ENCODE measurements at regions not wholly inside any gene's neighbourhood (a gene's known extent, or its start where the extent isn't known, plus 50 kb on each side); places are given as distances from the start of the nearest gene placed in this dataset.

DNA sequence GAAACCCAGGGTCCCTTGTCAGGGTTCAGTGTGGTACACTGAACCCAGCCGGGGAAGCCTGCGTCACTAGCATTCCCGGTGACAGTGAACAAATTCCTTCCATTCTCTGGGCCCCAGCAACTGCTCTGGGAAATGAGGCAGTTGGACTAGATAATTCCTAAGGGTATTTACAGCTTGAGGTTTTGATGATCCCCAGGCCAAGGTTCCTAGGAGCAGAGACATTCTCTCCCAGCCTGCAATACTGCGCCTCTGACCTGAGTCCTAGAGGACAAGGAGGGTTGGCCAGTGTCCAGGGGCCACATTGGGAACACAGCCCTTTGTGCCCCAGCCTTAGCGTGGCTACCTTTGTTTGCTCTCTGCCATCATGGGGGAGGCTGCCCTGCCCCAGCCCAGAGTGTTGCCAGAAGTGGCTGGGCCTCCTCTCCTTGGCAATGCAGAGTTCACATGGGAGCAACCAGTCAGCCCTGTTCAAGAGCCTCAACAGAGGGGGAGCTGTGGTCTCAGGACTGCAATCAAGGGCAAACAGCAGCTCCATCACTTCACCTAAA is 178.2 kb downstream of the SEC61B start:
- DNase-seq (ENCODE audit: low read depth), result no peak

DNA sequence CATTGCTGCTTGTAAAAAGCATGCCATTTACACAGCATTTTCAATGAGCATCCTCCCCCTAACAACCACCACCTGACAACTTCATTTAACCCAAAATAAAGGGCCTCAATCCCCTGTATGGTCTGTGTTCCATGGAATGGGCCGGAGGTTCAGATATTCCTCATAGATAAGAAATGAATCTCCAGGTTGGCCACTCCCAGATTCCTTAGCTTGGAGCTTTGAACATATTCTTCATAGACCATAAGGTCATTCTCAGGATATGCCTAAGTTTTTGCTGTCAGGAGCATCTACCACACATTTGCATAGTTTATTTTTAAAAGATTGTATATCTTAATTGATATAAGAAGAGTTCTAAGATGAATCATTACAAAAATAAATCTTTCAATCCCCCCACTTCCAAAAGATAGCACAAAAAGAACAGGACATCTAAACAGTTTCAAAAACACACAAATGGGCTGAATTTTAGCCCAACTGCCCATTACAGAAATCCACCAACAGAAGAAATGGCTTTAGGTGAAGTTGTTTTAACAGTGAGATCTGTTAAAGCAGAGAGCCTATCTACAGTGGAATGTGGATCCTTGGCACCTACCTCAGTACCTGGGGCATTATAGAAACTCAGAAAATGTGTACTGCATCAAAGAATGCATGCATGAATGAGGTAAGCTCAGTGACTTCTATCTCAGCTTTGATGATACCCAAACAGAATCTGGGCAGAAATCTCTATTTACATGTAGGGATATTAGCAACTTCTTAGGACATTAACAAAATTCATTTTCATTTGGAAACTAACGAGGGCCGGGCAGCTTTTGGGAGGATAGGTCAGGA is 179.8 kb downstream of the SEC61B start:
- no peak for DNase-seq (ENCODE audit: low read depth)

DNA sequence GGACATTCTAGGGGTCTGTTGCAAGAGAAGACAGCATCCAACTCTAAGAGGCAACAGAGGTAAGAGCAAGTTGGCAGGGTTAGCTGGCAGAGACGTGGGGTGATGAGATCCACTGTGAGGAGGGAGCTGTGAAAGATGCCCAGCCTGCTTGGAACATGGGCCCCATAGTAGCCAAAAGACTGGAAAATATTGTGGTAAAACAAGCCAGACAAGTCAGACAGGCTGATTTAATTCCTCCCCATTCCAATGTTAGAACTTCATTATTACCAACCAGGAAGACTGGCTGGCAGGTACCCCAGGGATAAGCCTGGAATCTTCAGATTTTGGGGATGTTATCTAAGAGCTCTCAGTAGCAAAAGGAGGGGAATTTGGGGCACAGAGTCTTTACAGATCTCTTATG is 181.3 kb downstream of the SEC61B start:
- DNase-seq (ENCODE audit: low read depth), result no peak

DNA sequence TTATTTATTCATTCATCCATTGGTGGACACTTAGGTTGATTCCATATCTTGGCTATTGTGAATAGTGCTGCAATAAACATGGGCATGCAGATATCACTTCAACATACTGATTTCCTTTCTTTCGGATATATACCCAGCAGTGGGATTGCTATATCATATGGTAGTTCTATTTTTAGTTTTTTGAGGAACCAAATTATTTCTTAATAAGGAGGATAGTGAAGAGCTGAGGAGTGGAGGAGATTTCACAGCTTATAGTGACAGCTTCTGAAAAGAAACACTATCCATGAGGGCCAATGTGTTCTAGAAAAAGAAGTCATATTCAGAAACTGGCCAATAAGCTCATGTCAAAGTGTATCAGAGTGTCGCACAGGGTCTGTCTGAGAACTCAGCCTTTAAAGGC is 183.3 kb downstream of the SEC61B start:
- DNase-seq (ENCODE audit: low read depth), result no peak

DNA sequence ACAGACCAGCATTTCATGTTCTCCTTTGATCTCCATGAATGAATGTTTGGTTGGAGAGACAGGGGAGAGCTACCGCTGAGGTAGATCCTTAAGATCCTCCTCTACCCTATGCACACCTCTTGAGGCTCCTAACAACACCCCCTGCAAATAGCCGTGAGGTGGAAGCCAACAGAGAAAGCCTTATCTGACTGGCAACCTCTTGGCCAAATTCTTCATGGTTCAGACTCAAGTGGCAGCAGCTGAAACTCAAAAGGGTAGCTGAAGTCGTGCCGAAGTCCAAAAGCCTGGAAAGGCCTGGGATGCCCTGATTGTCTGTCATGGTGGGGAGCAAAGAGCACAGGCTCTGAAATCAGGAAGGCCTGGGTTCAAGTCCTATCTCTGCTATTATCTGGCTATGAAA is 184.9 kb downstream of the SEC61B start:
- no peak for DNase-seq (ENCODE audit: low read depth)

DNA sequence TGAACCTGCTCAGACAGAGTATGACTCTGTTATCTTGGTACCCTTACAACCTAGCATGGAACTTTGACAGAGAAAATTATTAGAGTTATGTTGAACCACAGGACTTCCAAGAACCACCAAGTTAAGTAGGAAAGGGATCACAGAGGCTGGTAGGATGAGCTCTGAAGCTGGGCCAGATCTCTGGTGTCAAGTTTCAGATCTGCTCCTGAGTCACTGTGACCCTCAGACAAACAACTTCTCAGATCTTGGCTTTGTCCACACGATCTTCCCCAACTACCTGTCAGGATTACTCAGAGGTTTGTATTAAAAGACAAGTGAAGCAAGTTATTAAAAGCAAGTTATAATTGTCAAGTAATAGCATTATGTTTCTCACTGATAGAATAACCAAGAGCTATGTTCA is 189.0 kb downstream of the SEC61B start:
- DNase-seq (ENCODE audit: low read depth), result no peak

DNA sequence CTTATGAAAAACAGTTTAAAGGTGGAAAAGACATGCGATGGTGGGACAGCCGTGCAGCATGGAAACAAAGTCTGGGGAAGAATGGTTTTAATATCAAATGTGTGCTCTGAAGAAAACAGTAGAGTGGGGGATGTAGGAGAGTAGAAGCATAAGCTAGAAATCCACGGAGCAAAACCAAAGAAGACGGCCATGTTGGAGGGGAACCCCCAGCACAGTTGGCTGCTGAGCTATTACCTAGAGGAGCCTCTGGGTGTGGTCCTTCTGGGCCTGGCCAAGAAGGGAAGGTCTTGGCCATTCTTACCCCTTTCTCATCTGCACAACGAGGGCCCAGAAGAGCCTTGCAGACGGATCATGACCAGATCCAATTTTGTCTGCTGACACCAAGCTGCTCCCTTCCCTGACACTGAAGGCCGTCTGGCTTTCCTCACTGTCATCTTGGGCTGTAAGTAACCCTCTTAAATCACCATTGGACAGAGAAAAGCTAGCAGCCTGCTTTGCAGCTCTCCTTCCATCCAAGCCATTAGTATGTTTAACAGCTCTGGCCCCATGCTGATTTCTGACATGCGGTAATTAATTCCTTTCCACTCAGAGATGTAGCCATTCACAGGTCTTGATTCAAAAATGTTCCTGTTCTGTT is 189.5 kb downstream of the SEC61B start:
- no peak for DNase-seq (ENCODE audit: low read depth)

DNA sequence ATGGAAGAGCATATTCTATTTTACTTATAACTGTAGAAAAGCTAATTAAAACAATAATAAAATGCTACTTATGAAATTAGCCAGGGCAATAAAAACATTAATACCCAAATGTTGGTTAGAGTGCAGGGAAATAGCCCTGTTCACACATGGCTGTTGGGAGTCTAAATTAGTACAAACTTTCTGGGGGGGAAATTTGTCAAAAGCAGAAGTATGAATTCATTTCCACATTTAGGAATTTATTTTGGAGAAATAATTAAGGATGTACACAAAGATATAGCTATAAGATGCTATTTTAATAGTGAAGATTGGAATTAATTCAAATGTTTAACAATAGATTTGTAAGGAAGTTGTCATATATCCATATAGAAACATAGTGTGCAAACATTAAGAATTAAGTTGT is 190.5 kb downstream of the SEC61B start:
- DNase-seq (ENCODE audit: low read depth), result no peak

DNA sequence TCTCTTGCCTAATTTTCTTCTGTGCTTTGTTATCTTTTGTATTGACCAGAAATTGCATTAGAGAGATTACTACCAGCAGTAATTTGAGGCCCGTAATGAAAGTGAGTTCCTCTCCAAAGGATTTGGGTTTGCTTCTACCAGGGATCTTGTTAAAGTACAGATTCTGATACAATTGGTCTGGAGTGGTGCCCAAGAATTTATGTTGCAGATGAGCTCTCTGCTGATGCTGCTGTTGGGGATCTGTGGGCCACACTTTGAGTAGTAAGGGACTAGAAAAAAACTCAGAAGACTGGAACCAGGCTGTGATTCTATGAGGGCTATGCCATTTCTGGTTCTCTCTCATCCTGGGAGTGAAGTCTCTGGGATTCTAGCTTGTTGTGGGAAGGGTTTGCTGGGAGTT is 192.2 kb downstream of the SEC61B start:
- DNase-seq (ENCODE audit: low read depth), result no peak

DNA sequence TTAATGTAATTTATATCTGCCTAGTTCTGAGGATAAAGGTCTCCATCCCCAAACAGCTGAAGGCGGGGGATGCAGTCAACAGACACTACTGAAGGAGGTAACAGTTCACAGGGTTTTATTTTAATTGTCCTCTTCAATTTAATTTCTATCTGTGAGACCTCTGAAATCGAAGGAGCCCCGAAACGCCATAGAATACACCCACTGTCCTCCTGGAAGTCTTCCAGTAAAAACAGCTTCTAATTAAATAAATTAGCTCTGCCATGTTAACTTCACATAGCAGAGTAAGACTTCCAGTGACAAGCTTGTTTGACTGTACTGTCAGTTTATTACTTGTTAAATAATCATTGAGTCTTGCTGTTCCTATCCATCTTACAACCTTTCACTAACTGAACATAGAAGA is 193.5 kb downstream of the SEC61B start:
- no peak for DNase-seq (ENCODE audit: low read depth)

DNA sequence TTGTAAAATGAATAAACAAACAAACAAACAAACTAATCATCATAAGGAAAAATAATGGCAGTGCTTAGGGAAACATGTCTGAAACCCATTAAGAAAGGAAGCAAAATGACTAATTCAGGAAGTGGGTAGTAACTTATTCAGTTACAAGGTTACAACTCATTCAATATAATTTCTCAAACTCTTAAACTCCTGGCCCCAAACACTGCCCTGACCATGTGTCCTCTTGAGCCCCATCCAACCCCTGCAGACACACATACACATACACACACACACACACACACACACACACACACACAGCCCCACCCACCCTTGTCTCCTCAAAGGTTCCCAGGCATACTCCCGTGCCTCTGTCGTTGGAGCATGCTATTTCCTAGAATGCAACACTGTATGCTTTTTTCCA is 193.9 kb downstream of the SEC61B start:
- peak; percentile 9 for DNase-seq (ENCODE audit: low read depth)

DNA sequence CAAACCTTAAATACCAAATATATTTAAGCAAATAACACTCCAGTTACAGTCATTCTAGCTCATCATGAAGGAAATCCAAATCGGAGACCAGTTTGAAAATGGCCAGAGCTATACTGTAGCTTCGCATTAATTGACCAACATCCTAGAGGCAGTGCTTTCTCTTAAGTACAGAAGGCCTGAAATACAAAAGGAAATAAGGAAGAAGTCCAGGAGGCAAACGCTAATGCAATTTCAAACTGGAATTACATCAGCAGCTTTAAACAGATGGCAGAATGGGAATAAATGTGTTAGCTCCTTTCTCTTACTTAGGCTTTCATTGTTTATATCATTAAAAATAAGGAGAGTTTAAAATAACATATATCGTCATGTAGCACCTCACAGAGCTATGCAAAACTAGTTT is 197.0 kb downstream of the SEC61B start:
- peak; percentile 57 for DNase-seq (ENCODE audit: low read depth)

DNA sequence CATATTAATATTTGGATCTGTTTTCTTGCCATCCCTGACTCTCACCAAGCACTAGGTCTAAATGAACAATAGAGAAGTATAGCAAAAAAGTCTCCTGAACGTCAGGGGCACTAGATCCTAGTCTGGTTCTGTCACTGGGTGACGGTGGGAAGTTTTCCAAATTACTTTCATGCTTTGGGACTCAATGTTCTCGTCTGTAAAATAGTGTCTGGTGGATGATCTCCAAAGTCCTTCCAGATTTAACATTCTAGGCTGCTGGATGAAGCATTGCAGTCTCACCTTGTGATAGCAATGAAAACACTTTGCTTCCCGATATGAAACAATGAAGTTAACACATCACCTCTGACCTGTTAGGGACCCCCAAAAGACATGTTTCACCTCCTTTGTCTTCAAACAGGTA is 199.3 kb downstream of the SEC61B start:
- no peak for DNase-seq (ENCODE audit: low read depth)

DNA sequence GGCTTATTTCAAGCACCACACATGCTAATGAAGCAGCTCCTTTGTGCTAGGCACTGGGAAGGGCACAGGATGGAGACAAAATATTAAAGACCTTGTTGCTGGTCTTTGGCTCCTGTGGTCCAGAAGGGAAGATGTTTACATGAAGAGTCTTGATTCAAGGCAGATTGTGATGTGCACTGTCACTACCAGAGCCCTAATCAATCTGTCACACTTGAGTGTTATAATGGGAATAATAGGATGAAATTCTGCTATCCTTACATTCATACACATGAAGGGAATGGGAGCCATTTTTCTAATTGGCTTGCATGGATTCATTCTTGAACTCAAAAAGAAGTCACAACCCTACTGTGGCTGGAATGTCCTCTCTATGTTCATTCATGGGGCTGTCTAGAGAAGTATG is 203.0 kb downstream of the SEC61B start:
- DNase-seq (ENCODE audit: low read depth), result no peak

DNA sequence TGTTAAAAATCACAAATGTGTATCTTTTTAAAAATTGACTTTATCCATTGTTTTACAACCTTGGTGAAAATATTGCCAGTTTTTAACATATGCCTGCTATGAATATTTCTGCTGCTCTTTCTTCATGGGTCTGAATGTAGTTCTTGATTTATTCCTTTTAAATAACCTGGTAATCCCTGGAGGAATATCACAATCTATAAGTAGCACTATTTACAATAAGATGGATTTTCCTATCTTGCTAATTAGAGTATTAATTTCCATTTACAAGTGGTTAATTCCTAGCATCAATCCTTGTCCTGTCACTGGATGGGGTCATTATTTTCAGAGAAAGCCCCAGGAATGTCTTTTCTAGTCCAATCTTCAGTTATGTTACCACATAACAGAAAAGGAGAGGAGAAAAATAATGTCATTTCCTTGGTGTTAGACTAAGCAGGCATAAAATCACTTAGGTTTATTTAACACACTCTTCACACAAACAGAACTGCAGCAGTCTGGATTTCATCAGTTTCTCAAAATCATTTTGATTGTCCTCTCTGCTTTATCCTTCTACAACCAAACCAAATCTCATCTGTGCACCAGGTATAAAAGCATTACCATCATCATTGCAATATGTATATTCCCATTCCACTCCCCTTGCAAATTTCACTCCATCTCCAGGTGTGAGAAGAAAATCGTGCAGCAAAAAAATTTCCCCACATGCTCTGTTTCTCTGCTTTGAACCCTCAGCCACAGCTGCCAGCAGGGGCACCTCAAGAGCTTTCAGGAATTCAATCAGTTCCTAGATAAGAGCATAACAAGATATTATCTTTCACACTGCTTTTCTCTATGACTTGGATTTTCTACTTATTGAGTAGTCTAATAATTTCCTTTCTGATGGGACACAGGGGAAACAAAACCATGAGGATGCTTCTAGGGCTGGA is 204.1 kb downstream of the SEC61B start:
- DNase-seq (ENCODE audit: low read depth), result no peak

DNA sequence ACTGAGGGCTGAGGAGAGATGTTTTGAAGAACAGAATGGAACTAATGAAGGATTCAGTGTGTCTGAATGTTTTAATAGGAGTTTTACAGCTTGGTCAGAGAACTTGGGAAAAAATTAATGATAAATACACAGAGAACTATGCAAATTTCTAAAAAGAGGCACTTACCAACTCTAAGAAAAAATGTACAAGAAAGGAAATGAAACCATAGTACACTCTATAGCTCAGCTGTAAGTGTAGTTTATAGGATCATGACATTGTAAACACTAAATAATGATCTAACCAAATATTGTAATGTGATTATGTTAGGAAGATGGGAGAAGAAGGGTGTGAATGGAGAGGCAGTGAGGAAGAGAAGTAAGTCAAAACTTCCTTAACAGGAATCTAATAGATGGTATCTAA is 205.2 kb downstream of the SEC61B start:
- DNase-seq (ENCODE audit: low read depth), result no peak

DNA sequence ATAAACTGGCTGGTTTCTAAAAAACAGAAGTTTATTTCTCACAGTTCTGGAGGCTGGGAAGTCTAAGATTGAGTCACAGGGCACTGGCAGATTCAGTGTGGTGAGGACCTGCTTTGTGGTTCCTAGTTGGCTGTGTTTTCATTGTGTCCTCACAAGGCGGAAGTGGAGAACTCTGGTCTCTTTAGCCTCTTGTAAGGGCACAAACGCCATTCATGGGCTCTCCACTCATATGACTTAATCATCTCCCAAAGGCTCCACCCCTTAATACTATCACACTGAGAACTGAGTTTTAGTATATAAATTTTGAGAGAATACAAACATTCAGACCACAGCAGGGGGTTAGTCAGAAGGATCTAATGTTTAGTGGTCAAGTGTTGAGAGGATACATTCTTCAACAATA is 208.2 kb downstream of the SEC61B start:
- DNase-seq (ENCODE audit: low read depth), result no peak

DNA sequence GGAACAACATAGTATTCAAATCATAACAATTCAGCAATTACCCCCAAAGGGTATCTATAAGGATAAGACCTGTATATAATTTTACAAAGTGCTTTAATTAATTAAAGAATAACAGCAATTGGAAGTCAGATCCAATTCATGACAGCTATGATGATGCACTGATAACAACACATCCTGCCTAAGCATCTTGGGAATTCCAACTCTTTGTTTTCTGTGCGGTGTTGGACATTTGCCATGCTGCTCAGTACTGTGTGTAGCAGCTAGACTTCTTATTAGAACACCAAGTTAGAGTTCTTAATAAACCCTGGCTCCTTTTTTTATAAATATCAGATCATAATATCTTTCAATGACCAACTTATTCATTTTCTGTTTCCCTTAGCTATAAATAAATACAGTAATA is 209.0 kb downstream of the SEC61B start:
- no peak for DNase-seq (ENCODE audit: low read depth)

DNA sequence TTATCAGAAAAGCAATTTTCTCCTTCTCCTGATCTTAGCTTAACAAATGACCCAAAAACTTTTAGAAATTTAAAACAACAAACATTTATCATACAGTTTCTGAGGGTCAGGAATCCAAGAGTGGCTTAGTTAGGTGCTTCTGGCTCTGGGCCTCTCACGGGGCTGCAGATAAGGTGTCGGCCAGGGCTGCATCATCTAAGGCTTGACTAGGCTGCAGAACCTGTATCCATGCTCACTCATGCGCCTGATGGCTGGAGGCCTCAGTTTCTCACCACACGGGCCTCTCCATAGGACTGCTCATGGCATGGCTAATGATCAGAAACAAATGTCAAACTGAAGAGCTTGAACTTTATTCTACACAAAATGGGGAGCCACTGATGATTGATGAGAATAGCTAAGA is 210.0 kb downstream of the SEC61B start:
- DNase-seq (ENCODE audit: low read depth), result no peak

DNA sequence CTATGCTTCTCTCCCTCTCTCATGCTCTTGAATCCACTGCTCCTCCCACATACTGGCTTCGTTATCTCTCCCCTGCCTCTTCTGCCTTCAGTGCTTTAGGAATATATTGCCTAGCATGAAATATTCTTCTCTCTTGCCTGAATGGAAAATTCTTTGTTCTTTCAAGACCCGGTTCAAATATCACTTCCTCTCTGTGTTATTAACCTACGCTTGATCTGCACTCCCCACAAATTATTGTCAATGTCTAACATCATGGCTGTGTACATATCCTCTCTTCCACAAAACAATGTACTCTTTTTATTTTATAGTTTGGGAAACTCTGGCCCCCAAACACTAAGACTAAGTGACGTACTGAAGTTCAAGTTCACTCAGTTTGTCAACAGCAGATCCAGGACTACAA is 211.0 kb downstream of the SEC61B start:
- DNase-seq (ENCODE audit: low read depth), result no peak

DNA sequence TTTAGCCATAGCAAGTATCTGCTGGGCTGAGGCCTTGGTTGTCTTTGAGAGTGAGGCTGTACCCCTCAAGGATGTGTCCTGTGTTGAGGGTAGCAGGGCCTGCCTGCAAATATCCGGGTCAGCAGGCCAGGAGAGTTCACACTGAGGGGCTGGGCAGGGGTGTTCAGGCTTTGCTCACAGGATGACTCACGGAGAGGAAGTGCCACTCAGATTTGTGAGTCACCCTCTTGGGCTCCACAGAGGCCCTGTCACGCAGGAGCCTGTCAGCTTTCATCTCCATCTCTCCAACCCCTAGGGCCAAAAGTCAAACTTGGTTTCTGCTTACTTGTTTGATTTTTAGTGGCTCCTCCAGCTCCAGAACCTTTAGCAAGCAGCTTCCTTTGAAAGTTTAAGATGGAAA is 211.5 kb downstream of the SEC61B start:
- peak; percentile 20 for DNase-seq (ENCODE audit: low read depth)

DNA sequence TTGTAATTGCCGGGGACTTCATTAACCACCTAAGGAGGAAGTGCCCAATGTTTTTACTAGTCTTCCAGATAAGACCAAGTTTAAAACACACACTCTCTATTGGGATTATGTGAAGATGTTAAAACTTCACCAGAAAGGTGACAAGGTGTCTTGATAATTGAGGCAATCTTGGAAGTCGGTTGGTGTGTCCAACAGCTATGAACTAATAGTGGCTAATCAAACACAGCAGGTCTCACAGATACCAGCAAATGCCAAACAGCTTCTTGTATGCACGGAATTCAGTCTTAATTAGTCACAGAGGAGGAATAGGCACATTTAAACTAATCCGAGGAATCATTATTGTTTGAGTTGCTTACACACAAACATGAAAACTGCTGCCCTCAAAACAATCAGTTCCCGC is 214.5 kb downstream of the SEC61B start:
- no peak for DNase-seq (ENCODE audit: low read depth)

DNA sequence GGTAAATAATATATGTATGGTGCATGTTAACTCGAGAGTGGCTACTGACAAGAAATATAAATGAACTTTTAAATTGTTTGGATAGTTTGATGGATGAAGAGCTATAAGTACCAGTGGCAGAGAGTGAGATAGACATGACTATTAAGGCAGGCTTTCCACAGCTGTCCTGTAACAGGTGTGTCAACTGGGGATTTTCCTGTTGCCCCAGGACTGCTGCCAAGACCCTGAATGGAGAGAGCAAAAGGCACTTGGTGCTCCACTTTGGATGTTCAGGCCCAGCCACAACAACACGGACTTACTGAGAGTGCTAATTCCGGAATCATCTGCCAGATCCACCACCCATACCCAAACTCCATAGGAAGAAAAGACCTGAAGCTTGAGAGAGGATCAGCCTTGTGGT is 215.1 kb downstream of the SEC61B start:
- DNase-seq (ENCODE audit: low read depth), result no peak
